HepG2 (cell line): ENCODE measurements at regions not wholly inside any gene's neighbourhood (a gene's known extent, or its start where the extent isn't known, plus 50 kb on each side); places are given as distances from the start of the nearest gene placed in this dataset.

Source experiments
- CBX5 ChIP-seq: sonication (generic); formaldehyde crosslinking; IDR thresholded peaks from 2 replicates; pipeline ENCODE4 v1.4.0; 2020; ENCODE audit warnings: missing genetic modification reagents, borderline replicate concordance
- CREB1 ChIP-seq, 2 experiments: fragments of 450-650 bp in 1 of 2; IDR thresholded peaks; 2 replicates each; pipeline ENCODE4 v1.6.1; 2016 to 2017; ENCODE audit warnings: control low read depth in 1 of 2, mild to moderate bottlenecking in 1 of 2, missing compliant biosample characterization in 1 of 2, missing genetic modification characterization in 1 of 2
- DMAP1 ChIP-seq: IDR thresholded peaks from 2 replicates; pipeline ENCODE4 v1.6.1; 2016
- FOXO1 ChIP-seq: sonication (generic); formaldehyde crosslinking; IDR thresholded peaks from 2 replicates; pipeline ENCODE4 v1.4.0; 2020; ENCODE audit warnings: missing genetic modification reagents
- GMEB1 ChIP-seq: sonication (generic); formaldehyde crosslinking; IDR thresholded peaks from 2 replicates; pipeline ENCODE4 v1.5.1; 2020; ENCODE audit warnings: missing genetic modification reagents, mild to moderate bottlenecking, borderline replicate concordance
- IRF9 ChIP-seq: sonication (generic); formaldehyde crosslinking; IDR thresholded peaks from 2 replicates; pipeline ENCODE4 v1.8.0; 2022; ENCODE audit warnings: missing genetic modification reagents, mild to moderate bottlenecking, borderline replicate concordance
- MEIS1 ChIP-seq: sonication (generic); formaldehyde crosslinking; IDR thresholded peaks from 2 replicates; pipeline ENCODE4 v1.9.0; 2021; ENCODE audit warnings: mild to moderate bottlenecking, missing genetic modification reagents, moderate library complexity, borderline replicate concordance
- MEIS2 ChIP-seq: sonication (generic); formaldehyde crosslinking; IDR thresholded peaks from 2 replicates; pipeline ENCODE4 v1.9.0; 2021; ENCODE audit warnings: mild to moderate bottlenecking, missing genetic modification reagents
- MXD4 ChIP-seq: IDR thresholded peaks from 2 replicates; pipeline ENCODE4 v1.6.1; 2016; ENCODE audit warnings: mild to moderate bottlenecking, missing biosample characterization, missing genetic modification reagents
- PHF5A ChIP-seq: IDR thresholded peaks from one replicate; pipeline ENCODE4 v1.6.1; 2018; ENCODE audit warnings: low read depth, missing genetic modification reagents; ENCODE audit not compliant: unreplicated experiment
- RBM39 ChIP-seq: fragments of 200-400 bp; formaldehyde crosslinking; IDR thresholded peaks from one replicate; pipeline ENCODE4 v1.6.1; 2018; ENCODE audit warnings: antibody characterized with exemption, mild to moderate bottlenecking, low read depth, low read length; ENCODE audit not compliant: poor library complexity, severe bottlenecking
- ZBED4 ChIP-seq: sonication (generic); formaldehyde crosslinking; IDR thresholded peaks from 2 replicates; pipeline ENCODE4 v1.4.0; 2020; ENCODE audit warnings: missing genetic modification reagents, borderline replicate concordance
- ZBTB25 ChIP-seq: IDR thresholded peaks from 2 replicates; pipeline ENCODE4 v1.6.1; 2018; ENCODE audit warnings: missing genetic modification reagents
- ZFP82 ChIP-seq: sonication (generic); formaldehyde crosslinking; IDR thresholded peaks from 2 replicates; pipeline ENCODE4 v1.5.1; 2020; ENCODE audit warnings: mild to moderate bottlenecking, missing genetic modification reagents, borderline replicate concordance
- ZNF230 ChIP-seq: sonication (generic); formaldehyde crosslinking; IDR thresholded peaks from 2 replicates; pipeline ENCODE4 v1.4.0; 2020; ENCODE audit warnings: mild to moderate bottlenecking, missing genetic modification reagents
- ZNF333 ChIP-seq: sonication (generic); formaldehyde crosslinking; IDR thresholded peaks from 2 replicates; pipeline ENCODE4 v1.4.0; 2020; ENCODE audit warnings: mild to moderate bottlenecking, missing genetic modification reagents, borderline replicate concordance

GRCh38 chr2:242088471-242089212 is 219.1 kb downstream of the RTP5 start (continued):
- peak; percentile 81; the same call in 1 of the 2 replicates for TF ChIP-seq ZBED4
- peak; percentile 7 for TF ChIP-seq RBM39
- no peak for TF ChIP-seq ZFP82
- TF ChIP-seq PHF5A (CRISPR knock-in tag): no peak
- no peak for TF ChIP-seq CBX5 (CRISPR knock-in tag)
- peak; percentile 87 for TF ChIP-seq MXD4 (CRISPR knock-in tag)
- TF ChIP-seq ZNF230: peak; percentile 74; the same call in 1 of the 2 replicates
- peak; percentile 50; the same call in 1 of the 2 replicates for TF ChIP-seq IRF9 (CRISPR knock-in tag)
- peak; percentile 84 for TF ChIP-seq DMAP1 (CRISPR knock-in tag)
- TF ChIP-seq MEIS2 (CRISPR knock-in tag): peak; percentile 66; the same call in 1 of the 2 replicates
- peak; percentile 68; the same call in 1 of the 2 replicates for TF ChIP-seq MEIS1 (CRISPR knock-in tag)
- peak; percentile 54 for TF ChIP-seq CREB1 (IDR thresholded peaks at IDR 0.05)
- peak; percentile 44; the same call in 1 of the 2 replicates for TF ChIP-seq CREB1 (CRISPR knock-in tag; IDR thresholded peaks at IDR 0.05)
- peak; percentile 74 for TF ChIP-seq FOXO1 (CRISPR knock-in tag)
- TF ChIP-seq GMEB1 (CRISPR knock-in tag): peak; percentile 93
- TF ChIP-seq ZBTB25 (CRISPR knock-in tag): no peak
- peak; percentile 75; the same call in 1 of the 2 replicates for TF ChIP-seq ZNF333 (CRISPR knock-in tag)
